ENCODE measurements at regions not wholly inside any gene's neighbourhood (a gene's known extent, or its start where the extent isn't known, plus 50 kb on each side); places are given as distances from the start of the nearest gene placed in this dataset.

GRCh38 chr2:30382995-30383394 lies 64.1 kb upstream of the LCLAT1 start:
- no peaks in the 10 kb centered on the region for H3K36me3 ChIP-seq (ENCODE audit: control insufficient read depth, low read length)
- no peaks in the 10 kb centered on the region for H3K9me3 ChIP-seq (ENCODE audit: control insufficient read depth, insufficient read depth, low read length)
- no peaks in the 10 kb centered on the region for H3K4me1 ChIP-seq (ENCODE audit: control insufficient read depth, low read length)
- H3K9me2 ChIP-seq (replicated peaks; ENCODE audit: control insufficient read depth, low read length), result no peaks in the 10 kb centered on the region
- no peak for TF ChIP-seq EZH2phosphoT487 (IDR thresholded peaks at IDR 0.05; ENCODE audit: borderline replicate concordance, low read length)
- no peak for TF ChIP-seq CTCF (IDR thresholded peaks at IDR 0.05; ENCODE audit: low read depth, low read length, poor library complexity, severe bottlenecking)
- no peaks in the 10 kb centered on the region for H3F3A ChIP-seq (ENCODE audit: control insufficient read depth, insufficient read depth)
- no peaks in the 10 kb centered on the region for H3K79me2 ChIP-seq (ENCODE audit: control insufficient read depth, low read length)
- H3K4me3 ChIP-seq (ENCODE audit: low read length), result no peak overlapping the region
- H4K20me1 ChIP-seq (ENCODE audit: control insufficient read depth, insufficient read depth, low read depth, low read length), result no peaks in the 10 kb centered on the region
- H3K27ac ChIP-seq (ENCODE audit: low read depth, low read length), result no peak overlapping the region
- peaks cover 22% of the 10 kb centered on the region; the same call in 1 of the 2 replicates for H3K27me3 ChIP-seq (ENCODE audit: control insufficient read depth, low read length)
- H3K4me2 ChIP-seq (ENCODE audit: low read length), result no peak overlapping the region

- Histone ChIP-seq H3F3A (ENCODE audit: control insufficient read depth, insufficient read depth) (no peaks in the 10 kb centered on the region), H3K79me2 (ENCODE audit: control insufficient read depth, low read length) (no peaks in the 10 kb centered on the region), H3K4me3 (ENCODE audit: low read length) (no peak overlapping the region), H4K20me1 (ENCODE audit: control insufficient read depth, insufficient read depth, low read depth, low read length) (no peaks in the 10 kb centered on the region), H3K4me1 (ENCODE audit: control insufficient read depth, low read length) (no peaks in the 10 kb centered on the region), H3K27ac (ENCODE audit: low read depth, low read length) (no peak overlapping the region), H3K9me2 (replicated peaks; ENCODE audit: control insufficient read depth, low read length) (no peaks in the 10 kb centered on the region), H3K4me2 (ENCODE audit: low read length) (no peak overlapping the region), H3K36me3 (ENCODE audit: control insufficient read depth, low read length) (no peaks in the 10 kb centered on the region), H3K9me3 (ENCODE audit: control insufficient read depth, insufficient read depth, low read length) (no peaks in the 10 kb centered on the region), H3K27me3 (ENCODE audit: control insufficient read depth, low read length) (peaks cover 22% of the 10 kb centered on the region; the same call in 1 of the 2 replicates)
- TF ChIP-seq EZH2phosphoT487 (IDR thresholded peaks at IDR 0.05; ENCODE audit: borderline replicate concordance, low read length) (no peak), CTCF (IDR thresholded peaks at IDR 0.05; ENCODE audit: low read depth, low read length, poor library complexity, severe bottlenecking) (no peak)
Measured at GRCh38 chr2:30385327-30385726, 61.7 kb upstream of the LCLAT1 start.

- Histone ChIP-seq H3K27ac (ENCODE audit: low read depth, low read length) (no peak overlapping the region), H3K4me1 (ENCODE audit: control insufficient read depth, low read length) (no peaks in the 10 kb centered on the region), H3K4me3 (ENCODE audit: low read length) (no peak overlapping the region), H3K36me3 (ENCODE audit: control insufficient read depth, low read length) (no peaks in the 10 kb centered on the region), H3K9me2 (replicated peaks; ENCODE audit: control insufficient read depth, low read length) (no peaks in the 10 kb centered on the region), H3F3A (ENCODE audit: control insufficient read depth, insufficient read depth) (no peaks in the 10 kb centered on the region), H4K20me1 (ENCODE audit: control insufficient read depth, insufficient read depth, low read depth, low read length) (no peaks in the 10 kb centered on the region), H3K4me2 (ENCODE audit: low read length) (no peak overlapping the region), H3K27me3 (ENCODE audit: control insufficient read depth, low read length) (no peaks in the 10 kb centered on the region), H3K79me2 (ENCODE audit: control insufficient read depth, low read length) (no peaks in the 10 kb centered on the region), H3K9me3 (ENCODE audit: control insufficient read depth, insufficient read depth, low read length) (no peaks in the 10 kb centered on the region)
- TF ChIP-seq CTCF (IDR thresholded peaks at IDR 0.05; ENCODE audit: low read depth, low read length, poor library complexity, severe bottlenecking) (no peak), EZH2phosphoT487 (IDR thresholded peaks at IDR 0.05; ENCODE audit: borderline replicate concordance, low read length) (no peak)
Measured at GRCh38 chr2:30392097-30392496, 54.9 kb upstream of the LCLAT1 start.

GRCh38 chr2:30393510-30393909 lies 53.5 kb upstream of the LCLAT1 start:
- H3K4me3 ChIP-seq (ENCODE audit: low read length), result no peak overlapping the region
- no peak overlapping the region for H3K4me2 ChIP-seq (ENCODE audit: low read length)
- no peaks in the 10 kb centered on the region for H3K9me3 ChIP-seq (ENCODE audit: control insufficient read depth, insufficient read depth, low read length)
- H3F3A ChIP-seq (ENCODE audit: control insufficient read depth, insufficient read depth), result no peaks in the 10 kb centered on the region
- H3K79me2 ChIP-seq (ENCODE audit: control insufficient read depth, low read length), result no peaks in the 10 kb centered on the region
- no peaks in the 10 kb centered on the region for H3K27me3 ChIP-seq (ENCODE audit: control insufficient read depth, low read length)
- TF ChIP-seq CTCF (IDR thresholded peaks at IDR 0.05; ENCODE audit: low read depth, low read length, poor library complexity, severe bottlenecking) (no peak), EZH2phosphoT487 (IDR thresholded peaks at IDR 0.05; ENCODE audit: borderline replicate concordance, low read length) (no peak)
- H4K20me1 ChIP-seq (ENCODE audit: control insufficient read depth, insufficient read depth, low read depth, low read length), result no peaks in the 10 kb centered on the region
- no peak overlapping the region for H3K27ac ChIP-seq (ENCODE audit: low read depth, low read length)
- no peaks in the 10 kb centered on the region for H3K4me1 ChIP-seq (ENCODE audit: control insufficient read depth, low read length)
- H3K9me2 ChIP-seq (replicated peaks; ENCODE audit: control insufficient read depth, low read length), result no peaks in the 10 kb centered on the region
- H3K36me3 ChIP-seq (ENCODE audit: control insufficient read depth, low read length), result no peaks in the 10 kb centered on the region

Data from DOHH2 (cell line).